ENCODE measurements at regions not wholly inside any gene's neighbourhood (a gene's known extent, or its start where the extent isn't known, plus 50 kb on each side); places are given as distances from the start of the nearest gene placed in this dataset.

DNA sequence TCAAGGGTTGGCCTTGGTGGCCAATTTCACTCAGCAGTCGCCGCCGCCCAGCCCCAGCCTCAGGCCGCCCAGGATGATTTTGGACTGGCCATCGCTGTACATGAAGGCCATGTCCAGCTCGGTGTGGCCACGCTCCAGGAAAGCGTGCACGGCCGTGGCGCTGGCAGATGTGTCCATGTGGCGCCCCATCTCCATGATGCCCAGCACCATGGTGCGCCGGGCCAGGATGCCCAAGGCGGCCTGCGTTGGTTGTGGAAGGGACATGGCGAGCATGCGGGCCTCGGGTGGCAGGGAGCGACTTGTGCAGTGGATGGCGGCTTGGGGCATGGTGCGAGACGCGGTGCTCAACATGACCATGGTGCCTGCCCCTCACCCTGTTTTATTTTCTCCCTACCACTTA, 55.4 kb downstream of the ZCCHC12 start:
- Histone ChIP-seq H3K27ac (ENCODE audit: low read depth in 1 of 2, low read length in 2 of 2) (no peak overlapping the region), H3K9ac (ENCODE audit: low read depth in 1 of 2, low read length in 2 of 2) (no peak overlapping the region), H3K4me3 (ENCODE audit: low read depth in 1 of 3, low read length in 3 of 3) (no peak overlapping the region), H3K9me3 (ENCODE audit: control insufficient read depth in 4 of 4, low read length in 3 of 4) (no peaks in the 10 kb centered on the region), H3K4me1 (ENCODE audit: control insufficient read depth in 4 of 4, insufficient read depth in 4 of 4, low read length in 3 of 4) (no peaks in the 10 kb centered on the region), H3K27me3 (ENCODE audit: control insufficient read depth in 4 of 4, insufficient read depth in 4 of 4, low read length in 3 of 4) (peaks cover 0 to 3% (median 0%) of the 10 kb centered on the region in 4 donors), H3K36me3 (ENCODE audit: control insufficient read depth in 4 of 4, insufficient read depth in 3 of 4, low read depth in 1 of 4, low read length in 3 of 4) (no peaks in the 10 kb centered on the region)
- TF ChIP-seq FOXA2 (IDR thresholded peaks at IDR 0.05), result no peak
- TF ChIP-seq HNF4G (IDR thresholded peaks at IDR 0.05), result no peak
- TF ChIP-seq TAF1 (conservative IDR thresholded peaks at IDR 0.05), result no peak
- TF ChIP-seq NR2F2 (IDR thresholded peaks at IDR 0.05), result no peak
- TF ChIP-seq, protein P1, sequence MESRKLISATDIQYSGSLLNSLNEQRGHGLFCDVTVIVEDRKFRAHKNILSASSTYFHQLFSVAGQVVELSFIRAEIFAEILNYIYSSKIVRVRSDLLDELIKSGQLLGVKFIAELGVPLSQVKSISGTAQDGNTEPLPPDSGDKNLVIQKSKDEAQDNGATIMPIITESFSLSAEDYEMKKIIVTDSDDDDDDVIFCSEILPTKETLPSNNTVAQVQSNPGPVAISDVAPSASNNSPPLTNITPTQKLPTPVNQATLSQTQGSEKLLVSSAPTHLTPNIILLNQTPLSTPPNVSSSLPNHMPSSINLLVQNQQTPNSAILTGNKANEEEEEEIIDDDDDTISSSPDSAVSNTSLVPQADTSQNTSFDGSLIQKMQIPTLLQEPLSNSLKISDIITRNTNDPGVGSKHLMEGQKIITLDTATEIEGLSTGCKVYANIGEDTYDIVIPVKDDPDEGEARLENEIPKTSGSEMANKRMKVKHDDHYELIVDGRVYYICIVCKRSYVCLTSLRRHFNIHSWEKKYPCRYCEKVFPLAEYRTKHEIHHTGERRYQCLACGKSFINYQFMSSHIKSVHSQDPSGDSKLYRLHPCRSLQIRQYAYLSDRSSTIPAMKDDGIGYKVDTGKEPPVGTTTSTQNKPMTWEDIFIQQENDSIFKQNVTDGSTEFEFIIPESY (IDR thresholded peaks at IDR 0.05), result no peak
- TF ChIP-seq, protein P2, sequence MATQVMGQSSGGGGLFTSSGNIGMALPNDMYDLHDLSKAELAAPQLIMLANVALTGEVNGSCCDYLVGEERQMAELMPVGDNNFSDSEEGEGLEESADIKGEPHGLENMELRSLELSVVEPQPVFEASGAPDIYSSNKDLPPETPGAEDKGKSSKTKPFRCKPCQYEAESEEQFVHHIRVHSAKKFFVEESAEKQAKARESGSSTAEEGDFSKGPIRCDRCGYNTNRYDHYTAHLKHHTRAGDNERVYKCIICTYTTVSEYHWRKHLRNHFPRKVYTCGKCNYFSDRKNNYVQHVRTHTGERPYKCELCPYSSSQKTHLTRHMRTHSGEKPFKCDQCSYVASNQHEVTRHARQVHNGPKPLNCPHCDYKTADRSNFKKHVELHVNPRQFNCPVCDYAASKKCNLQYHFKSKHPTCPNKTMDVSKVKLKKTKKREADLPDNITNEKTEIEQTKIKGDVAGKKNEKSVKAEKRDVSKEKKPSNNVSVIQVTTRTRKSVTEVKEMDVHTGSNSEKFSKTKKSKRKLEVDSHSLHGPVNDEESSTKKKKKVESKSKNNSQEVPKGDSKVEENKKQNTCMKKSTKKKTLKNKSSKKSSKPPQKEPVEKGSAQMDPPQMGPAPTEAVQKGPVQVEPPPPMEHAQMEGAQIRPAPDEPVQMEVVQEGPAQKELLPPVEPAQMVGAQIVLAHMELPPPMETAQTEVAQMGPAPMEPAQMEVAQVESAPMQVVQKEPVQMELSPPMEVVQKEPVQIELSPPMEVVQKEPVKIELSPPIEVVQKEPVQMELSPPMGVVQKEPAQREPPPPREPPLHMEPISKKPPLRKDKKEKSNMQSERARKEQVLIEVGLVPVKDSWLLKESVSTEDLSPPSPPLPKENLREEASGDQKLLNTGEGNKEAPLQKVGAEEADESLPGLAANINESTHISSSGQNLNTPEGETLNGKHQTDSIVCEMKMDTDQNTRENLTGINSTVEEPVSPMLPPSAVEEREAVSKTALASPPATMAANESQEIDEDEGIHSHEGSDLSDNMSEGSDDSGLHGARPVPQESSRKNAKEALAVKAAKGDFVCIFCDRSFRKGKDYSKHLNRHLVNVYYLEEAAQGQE (IDR thresholded peaks at IDR 0.05), result no peak
- no peak for TF ChIP-seq FOXA1 (IDR thresholded peaks at IDR 0.05)
- TF ChIP-seq YY1 (IDR thresholded peaks at IDR 0.05), result no peak
- TF ChIP-seq GABPA (IDR thresholded peaks at IDR 0.05 in 1 of 2, conservative IDR thresholded peaks at IDR 0.05 in 1 of 2), result no peak
- no peak for TF ChIP-seq JUND (IDR thresholded peaks at IDR 0.05)
- no peak for TF ChIP-seq EGR1 (IDR thresholded peaks at IDR 0.05; ENCODE audit: low read depth in 2 of 2)
- TF ChIP-seq, protein P3, sequence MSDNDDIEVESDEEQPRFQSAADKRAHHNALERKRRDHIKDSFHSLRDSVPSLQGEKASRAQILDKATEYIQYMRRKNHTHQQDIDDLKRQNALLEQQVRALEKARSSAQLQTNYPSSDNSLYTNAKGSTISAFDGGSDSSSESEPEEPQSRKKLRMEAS (IDR thresholded peaks at IDR 0.05), result no peak
- TF ChIP-seq SP1 (IDR thresholded peaks at IDR 0.05), result no peak
- WGBS, result 98% methylated on average over 24 of the region's 24 CpGs
- DNase-seq (ENCODE audit: low spot score), result no peak

DNA sequence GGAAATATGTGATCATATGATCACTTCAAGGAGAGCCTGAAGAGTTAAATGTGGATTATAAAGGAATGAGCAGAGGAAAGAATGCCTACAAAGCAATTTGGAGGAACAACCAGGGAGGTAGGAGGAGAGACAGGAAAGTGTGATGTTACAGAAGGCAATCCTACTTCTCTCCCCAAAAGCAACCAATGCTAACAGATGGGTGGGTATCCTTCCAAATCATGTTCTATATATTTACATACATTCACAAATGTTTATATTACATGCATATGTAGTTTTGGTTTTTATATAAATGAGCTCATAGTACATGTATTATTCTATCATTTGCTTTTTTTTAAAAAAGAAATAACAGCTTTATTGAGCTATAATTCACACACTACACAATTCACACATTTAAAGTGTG, 56.0 kb downstream of the ZCCHC12 start:
- Histone ChIP-seq H3K27me3 (ENCODE audit: control insufficient read depth in 4 of 4, insufficient read depth in 4 of 4, low read length in 3 of 4) (peaks cover 0 to 3% (median 0%) of the 10 kb centered on the region in 4 donors), H3K9ac (ENCODE audit: low read depth in 1 of 2, low read length in 2 of 2) (no peak overlapping the region), H3K4me3 (ENCODE audit: low read depth in 1 of 3, low read length in 3 of 3) (no peak overlapping the region), H3K27ac (ENCODE audit: low read depth in 1 of 2, low read length in 2 of 2) (no peak overlapping the region), H3K36me3 (ENCODE audit: control insufficient read depth in 4 of 4, insufficient read depth in 3 of 4, low read depth in 1 of 4, low read length in 3 of 4) (no peaks in the 10 kb centered on the region), H3K4me1 (ENCODE audit: control insufficient read depth in 4 of 4, insufficient read depth in 4 of 4, low read length in 3 of 4) (no peaks in the 10 kb centered on the region), H3K9me3 (ENCODE audit: control insufficient read depth in 4 of 4, low read length in 3 of 4) (no peaks in the 10 kb centered on the region)
- TF ChIP-seq JUND (IDR thresholded peaks at IDR 0.05), result no peak
- no peak for TF ChIP-seq TAF1 (conservative IDR thresholded peaks at IDR 0.05)
- no peak for TF ChIP-seq HNF4G (IDR thresholded peaks at IDR 0.05)
- TF ChIP-seq FOXA1 (IDR thresholded peaks at IDR 0.05), result no peak
- TF ChIP-seq, protein P3 (IDR thresholded peaks at IDR 0.05), result no peak
- TF ChIP-seq, protein P2 (IDR thresholded peaks at IDR 0.05), result no peak
- TF ChIP-seq GABPA (IDR thresholded peaks at IDR 0.05 in 1 of 2, conservative IDR thresholded peaks at IDR 0.05 in 1 of 2), result no peak
- TF ChIP-seq SP1 (IDR thresholded peaks at IDR 0.05), result no peak
- no peak for TF ChIP-seq RXRA (IDR thresholded peaks at IDR 0.05)
- TF ChIP-seq EGR1 (IDR thresholded peaks at IDR 0.05; ENCODE audit: low read depth in 2 of 2), result no peak
- TF ChIP-seq NR2F2 (IDR thresholded peaks at IDR 0.05), result no peak
- no peak for TF ChIP-seq YY1 (IDR thresholded peaks at IDR 0.05)
- TF ChIP-seq FOXA2 (IDR thresholded peaks at IDR 0.05), result no peak
- TF ChIP-seq RAD21 (IDR thresholded peaks at IDR 0.05), result no peak
- no peak for TF ChIP-seq HNF4A (conservative IDR thresholded peaks at IDR 0.05)
- no peak for DNase-seq (ENCODE audit: low spot score)
